H1 (cell line): ENCODE measurements at regions not wholly inside any gene's neighbourhood (a gene's known extent, or its start where the extent isn't known, plus 50 kb on each side); places are given as distances from the start of the nearest gene placed in this dataset.

Experiments
- CTCF ChIA-PET: fragments of 300-600 bp; sonication (Branson Sonifier 250); formaldehyde crosslinking; loops from one replicate; lab custom pipeline; 2021; ENCODE audit not compliant: partially characterized antibody; lab: Charles Lee
- POLR2A ChIA-PET: fragments of 300-600 bp; sonication (Branson Sonifier 250); formaldehyde crosslinking; loops from one replicate; lab custom pipeline; 2021; ENCODE audit warnings: inconsistent platforms; ENCODE audit not compliant: partially characterized antibody; lab: Charles Lee
- DNase-seq, 2 experiments: peaks; one replicate each; pipeline versions ENCODE4 v3.0.0 to v3.0.0-alpha.2; 2010 to 2022; ENCODE audit warnings: low spot score in 2 of 2, low read depth in 1 of 2, mixed read lengths in 1 of 2
- FAIRE-seq: peaks from 2 replicates; lab custom pipeline; 2011; peaks lifted over from hg19 to GRCh38; lab: Jason Lieb, UNC
- H2AFZ ChIP-seq: 2 replicates; pipeline ENCODE4 v1.8.1; 2012; ENCODE audit warnings: low read length, inconsistent platforms
- H2AK5ac ChIP-seq: 2 replicates; pipeline ENCODE4 v1.6.1; 2013; ENCODE audit warnings: low read depth, low read length
- H2BK120ac ChIP-seq: replicated peaks from 2 replicates; pipeline ENCODE3; 2013; ENCODE audit warnings: low read depth, low read length, inconsistent platforms
- H2BK12ac ChIP-seq: 2 replicates; pipeline ENCODE4 v1.6.1; 2013; ENCODE audit warnings: low read depth, low read length
- H2BK15ac ChIP-seq: 2 replicates; pipeline ENCODE4 v1.6.1; 2013; ENCODE audit warnings: low read length
- H2BK20ac ChIP-seq: 2 replicates; pipeline ENCODE4 v1.6.1; 2013; ENCODE audit warnings: low read length
- H2BK5ac ChIP-seq: 2 replicates; pipeline ENCODE4 v1.6.1; 2013; ENCODE audit warnings: low read depth, low read length
- H3K14ac ChIP-seq: 2 replicates; pipeline ENCODE4 v1.6.1; 2013; ENCODE audit warnings: inconsistent platforms; ENCODE audit not compliant: insufficient read length
- H3K18ac ChIP-seq: 2 replicates; pipeline ENCODE4 v1.6.1; 2013; ENCODE audit warnings: low read length; ENCODE audit errors: extremely low read depth
- H3K23ac ChIP-seq: 2 replicates; pipeline ENCODE4 v1.6.1; 2013; ENCODE audit warnings: inconsistent platforms; ENCODE audit not compliant: insufficient read length
- H3K23me2 ChIP-seq: 2 replicates; pipeline ENCODE4 v1.6.1; 2013; ENCODE audit warnings: low read depth, low read length
- H3K27ac ChIP-seq: 2 replicates; pipeline ENCODE4 v1.6.1; 2011; ENCODE audit warnings: low read depth, low read length, inconsistent platforms
- H3K27me3 ChIP-seq, 4 experiments: replicated peaks in 1 of 4; 1 replicate in 1 of 4; 2 replicates in 3 of 4; pipeline versions ENCODE4 v1.6.1 to v1.8.1; 2011 to 2013; ENCODE audit warnings: low read length in 3 of 4, mild to moderate bottlenecking in 3 of 4, inconsistent platforms in 2 of 4, mixed read lengths in 2 of 4, moderate library complexity in 1 of 4; ENCODE audit not compliant: control insufficient read depth in 3 of 4, insufficient read depth in 3 of 4; ENCODE audit errors: extremely low read depth in 1 of 4
- H3K36me3 ChIP-seq, 4 experiments: 2 replicates each; pipeline versions ENCODE4 v1.6.1 to v1.8.1; 2011 to 2013; ENCODE audit warnings: mild to moderate bottlenecking in 4 of 4, low read length in 3 of 4, moderate library complexity in 2 of 4, control low read depth in 1 of 4, inconsistent platforms in 1 of 4; ENCODE audit not compliant: insufficient read depth in 4 of 4, control insufficient read depth in 2 of 4
- H3K4ac ChIP-seq: replicated peaks from 2 replicates; pipeline ENCODE3; 2013; ENCODE audit warnings: low read length, low read depth, mixed read lengths, inconsistent platforms; ENCODE audit not compliant: insufficient read length
- H3K4me1 ChIP-seq, 4 experiments: replicated peaks in 1 of 4; 1 replicate in 1 of 4; 2 replicates in 3 of 4; pipeline versions ENCODE4 v1.6.1 to v1.8.1; 2011 to 2013; ENCODE audit warnings: low read length in 3 of 4, inconsistent platforms in 2 of 4, mixed read lengths in 1 of 4; ENCODE audit not compliant: insufficient read depth in 4 of 4, control insufficient read depth in 3 of 4
- H3K4me2 ChIP-seq, 2 experiments: 2 replicates each; pipeline versions ENCODE4 v1.6.1 to v1.8.1; 2011 to 2013; ENCODE audit warnings: low read depth in 2 of 2, low read length in 2 of 2, control low read depth in 1 of 2, inconsistent platforms in 1 of 2, mild to moderate bottlenecking in 1 of 2; ENCODE audit not compliant: insufficient read depth in 1 of 2
- H3K4me3 ChIP-seq, 4 experiments: fragments of 200-600, 300-600 bp in 1 of 4; sonication (generic), shearing (Covaris generic), sonication (Bioruptor Twin) in 1 of 4; 2 replicates each; pipeline versions ENCODE4 v1.5.1 to v1.8.1; 2011 to 2016; ENCODE audit warnings: low read length in 4 of 4, low read depth in 3 of 4, control low read depth in 2 of 4, inconsistent platforms in 2 of 4, mild to moderate bottlenecking in 2 of 4, mixed read lengths in 1 of 4, moderate library complexity in 1 of 4; ENCODE audit not compliant: insufficient read depth in 2 of 4; ENCODE audit errors: extremely low read depth in 1 of 4
- H3K56ac ChIP-seq: replicated peaks from 2 replicates; pipeline ENCODE3; 2013; ENCODE audit warnings: low read depth, mild to moderate bottlenecking, mixed read lengths, low read length, inconsistent platforms; ENCODE audit not compliant: insufficient read length
- H3K79me1 ChIP-seq: 2 replicates; pipeline ENCODE4 v1.6.1; 2013; ENCODE audit warnings: low read depth, low read length, control low read depth
- H3K79me2 ChIP-seq, 2 experiments: 2 replicates each; pipeline versions ENCODE4 v1.6.1 to v1.8.1; 2012 to 2013; ENCODE audit warnings: low read length in 2 of 2, mild to moderate bottlenecking in 2 of 2, inconsistent platforms in 1 of 2; ENCODE audit not compliant: insufficient read depth in 2 of 2, control insufficient read depth in 1 of 2
- H3K9ac ChIP-seq, 4 experiments: replicated peaks in 1 of 4; 1 replicate in 1 of 4; 2 replicates in 3 of 4; pipeline versions ENCODE4 v1.6.1 to v1.8.1; 2011 to 2013; ENCODE audit warnings: low read depth in 3 of 4, low read length in 3 of 4, control low read depth in 2 of 4, mild to moderate bottlenecking in 2 of 4, moderate library complexity in 2 of 4, inconsistent platforms in 1 of 4; ENCODE audit errors: extremely low read depth in 1 of 4
- H3K9me3 ChIP-seq, 2 experiments: 2 replicates each; pipeline versions ENCODE4 v1.6.1 to v1.8.1; 2012 to 2013; ENCODE audit warnings: mild to moderate bottlenecking in 2 of 2, moderate library complexity in 2 of 2, control low read depth in 1 of 2, inconsistent platforms in 1 of 2, low read depth in 1 of 2, low read length in 1 of 2, mixed read lengths in 1 of 2; ENCODE audit not compliant: insufficient read depth in 2 of 2
- H4K20me1 ChIP-seq, 2 experiments: replicated peaks in 1 of 2; 2 replicates each; pipeline versions ENCODE3 to v1.8.1; 2011 to 2013; ENCODE audit warnings: inconsistent platforms in 2 of 2, low read length in 2 of 2, mild to moderate bottlenecking in 1 of 2; ENCODE audit not compliant: insufficient read depth in 2 of 2, control insufficient read depth in 1 of 2
- H4K5ac ChIP-seq: 2 replicates; pipeline ENCODE4 v1.6.1; 2013; ENCODE audit warnings: low read length, low read depth, mixed read lengths, inconsistent platforms; ENCODE audit not compliant: insufficient read length
- H4K8ac ChIP-seq: 2 replicates; pipeline ENCODE4 v1.8.0; 2013; ENCODE audit warnings: mild to moderate bottlenecking, moderate library complexity, low read length, inconsistent platforms; ENCODE audit not compliant: insufficient read depth; ENCODE audit errors: extremely low read depth
- H4K91ac ChIP-seq: replicated peaks from 2 replicates; pipeline ENCODE3; 2013; ENCODE audit warnings: low read length, mixed read lengths, inconsistent platforms; ENCODE audit not compliant: insufficient read length
- CEBPB ChIP-seq: IDR thresholded peaks from 2 replicates; pipeline ENCODE4 v1.6.1; 2012; ENCODE audit warnings: low read depth, low read length
- E2F6 ChIP-seq: IDR thresholded peaks from 2 replicates; pipeline ENCODE4 v1.6.1; 2012; ENCODE audit warnings: inconsistent platforms
- GABPA ChIP-seq: IDR thresholded peaks from 2 replicates; pipeline ENCODE4 v1.6.1; 2011; ENCODE audit warnings: mild to moderate bottlenecking, low read length, moderate library complexity, borderline replicate concordance; ENCODE audit not compliant: insufficient read depth
- GTF2F1 ChIP-seq: IDR thresholded peaks from 2 replicates; pipeline ENCODE4 v1.6.1; 2012; ENCODE audit warnings: low read depth, low read length, improper control_type of control experiment, borderline replicate concordance
- HDAC2 ChIP-seq, 2 experiments: fragments of 300-600 bp in 1 of 2; sonication (generic) in 1 of 2; IDR thresholded peaks; 2 replicates each; pipeline ENCODE4 v1.6.1; 2011 to 2012; ENCODE audit warnings: low read depth in 2 of 2, low read length in 2 of 2, mild to moderate bottlenecking in 2 of 2, moderate library complexity in 2 of 2, borderline replicate concordance in 1 of 2, inconsistent platforms in 1 of 2
- HDAC6 ChIP-seq: IDR thresholded peaks from one replicate; pipeline ENCODE4 v1.7.1; 2012; ENCODE audit warnings: low read depth, mild to moderate bottlenecking, inconsistent platforms, low read length, moderate library complexity
- MAX ChIP-seq: IDR thresholded peaks from 2 replicates; pipeline ENCODE4 v1.6.1; 2012; ENCODE audit warnings: inconsistent platforms
- POLR2A ChIP-seq, 2 experiments: IDR thresholded peaks; 1 replicate in 1 of 2; 2 replicates in 1 of 2; pipeline ENCODE4 v1.6.1; 2011; ENCODE audit warnings: low read depth in 2 of 2, low read length in 2 of 2, mild to moderate bottlenecking in 2 of 2; ENCODE audit errors: control extremely low read depth in 1 of 2
- SIN3A ChIP-seq, 2 experiments: IDR thresholded peaks in 1 of 2; conservative IDR thresholded peaks in 1 of 2; 2 replicates each; pipeline ENCODE4 v1.6.1; 2011 to 2012; ENCODE audit warnings: low read length in 2 of 2, improper control_type of control experiment in 1 of 2, low read depth in 1 of 2, mild to moderate bottlenecking in 1 of 2
- SP1 ChIP-seq: IDR thresholded peaks from 2 replicates; pipeline ENCODE4 v1.6.1; 2011; ENCODE audit warnings: low read depth, low read length
- TCF12 ChIP-seq: IDR thresholded peaks from 2 replicates; pipeline ENCODE4 v1.6.1; 2011; ENCODE audit warnings: low read depth, mild to moderate bottlenecking, low read length
- TEAD4 ChIP-seq: IDR thresholded peaks from 2 replicates; pipeline ENCODE4 v1.6.1; 2012; ENCODE audit warnings: low read depth, low read length, inconsistent platforms, mixed read lengths
- USF2 ChIP-seq: IDR thresholded peaks from 2 replicates; pipeline ENCODE4 v1.6.1; 2011; ENCODE audit warnings: low read length, improper control_type of control experiment
- WGBS, 2 experiments: shearing (Covaris generic) in 1 of 2; methylation state at CpG; one replicate each; pipeline versions ENCODE4 v1.1.6 to v1.1.7; 2013 to 2015; ENCODE audit warnings: low lambda C conversion rate in 2 of 2, mixed read lengths in 2 of 2, inconsistent platforms in 1 of 2, low coverage in 1 of 2, missing lambda C conversion rate in 1 of 2; ENCODE audit not compliant: insufficient replicate concordance in 2 of 2, insufficient coverage in 1 of 2, insufficient read length in 1 of 2; ENCODE audit errors: extremely low coverage in 1 of 2, missing lambda C conversion rate in 1 of 2; 5-methylcytosine and 5-hydroxymethylcytosine counted together

- no peaks in the 10 kb centered on the region for H3K27me3 ChIP-seq
- 97% methylated on average over 3 of the region's 3 CpGs; no CpG with 5 or more reads in 1 of the 2 experiments for WGBS, 2 experiments
- no peak overlapping the region for H3K14ac ChIP-seq
- ChIA-PET CTCF (interaction anchor here (1.2 kb wide), 1 partner anchor 509 kb away, joined by 3 read pairs; no protein-coding TSS in a partner anchor), POLR2A (no interaction called here)
- H3K4me1 ChIP-seq: no peaks in the 10 kb centered on the region
- no peaks in the 10 kb centered on the region for H3K79me1 ChIP-seq
- H3K23ac ChIP-seq: no peak overlapping the region
- H3K36me3 ChIP-seq: no peaks in the 10 kb centered on the region
- no peak overlapping the region for H3K9ac ChIP-seq
- H2BK5ac ChIP-seq: no peak overlapping the region
- H2BK120ac ChIP-seq: no peak overlapping the region
- no peak overlapping the region for H3K27ac ChIP-seq
- H3K23me2 ChIP-seq: no peaks in the 10 kb centered on the region
- no peaks in the 10 kb centered on the region for H3K79me2 ChIP-seq
- H3K4me3 ChIP-seq: no peak overlapping the region
- H2AK5ac ChIP-seq: no peak overlapping the region
- H2BK20ac ChIP-seq: no peak overlapping the region
- H3K56ac ChIP-seq: no peak overlapping the region
- FAIRE-seq (no peak), DNase-seq (no peak)
- H3K18ac ChIP-seq: no peak overlapping the region
- no peak overlapping the region for H4K5ac ChIP-seq
- no peak overlapping the region for H4K91ac ChIP-seq
- H3K4ac ChIP-seq: no peak overlapping the region
- H3K9me3 ChIP-seq: no peaks in the 10 kb centered on the region
- H4K20me1 ChIP-seq: no peaks in the 10 kb centered on the region
- no peak overlapping the region for H2BK12ac ChIP-seq
- TF ChIP-seq SIN3A (conservative IDR thresholded peaks at IDR 0.05 in 1 of 2, IDR thresholded peaks at IDR 0.05 in 1 of 2; ENCODE audit: low read depth in 1 of 2, low read length in 2 of 2) (no peak), CEBPB (no peak), HDAC2 (IDR thresholded peaks at IDR 0.05; ENCODE audit: borderline replicate concordance in 1 of 2, low read depth in 2 of 2, low read length in 2 of 2) (no peak), POLR2A (IDR thresholded peaks at IDR 0.05; ENCODE audit: control extremely low read depth in 1 of 2, low read depth in 2 of 2, low read length in 2 of 2) (no peak), SP1 (no peak), MAX (no peak), TEAD4 (no peak), E2F6 (no peak), TCF12 (no peak), HDAC6 (no peak), USF2 (no peak), GABPA (no peak), GTF2F1 (no peak)
- H4K8ac ChIP-seq: no peak overlapping the region
- no peak overlapping the region for H2BK15ac ChIP-seq
- H3K4me2 ChIP-seq: no peak overlapping the region
- H2AFZ ChIP-seq: no peak overlapping the region
Observed at GRCh38 chr12:87782838-87783237, 246.4 kb downstream of the C12orf50 start.
